GM19438 (cell line): ENCODE measurements at regions not wholly inside any gene's neighbourhood (a gene's known extent, or its start where the extent isn't known, plus 50 kb on each side); places are given as distances from the start of the nearest gene placed in this dataset.

ENCODE experiments used
- ATAC-seq: cut with Tn5 transposase; IDR thresholded peaks from one replicate; pipeline ENCODE4 v1.9.1; 2021; ENCODE audit warnings: low read depth; ENCODE audit not compliant: unreplicated experiment

DNA sequence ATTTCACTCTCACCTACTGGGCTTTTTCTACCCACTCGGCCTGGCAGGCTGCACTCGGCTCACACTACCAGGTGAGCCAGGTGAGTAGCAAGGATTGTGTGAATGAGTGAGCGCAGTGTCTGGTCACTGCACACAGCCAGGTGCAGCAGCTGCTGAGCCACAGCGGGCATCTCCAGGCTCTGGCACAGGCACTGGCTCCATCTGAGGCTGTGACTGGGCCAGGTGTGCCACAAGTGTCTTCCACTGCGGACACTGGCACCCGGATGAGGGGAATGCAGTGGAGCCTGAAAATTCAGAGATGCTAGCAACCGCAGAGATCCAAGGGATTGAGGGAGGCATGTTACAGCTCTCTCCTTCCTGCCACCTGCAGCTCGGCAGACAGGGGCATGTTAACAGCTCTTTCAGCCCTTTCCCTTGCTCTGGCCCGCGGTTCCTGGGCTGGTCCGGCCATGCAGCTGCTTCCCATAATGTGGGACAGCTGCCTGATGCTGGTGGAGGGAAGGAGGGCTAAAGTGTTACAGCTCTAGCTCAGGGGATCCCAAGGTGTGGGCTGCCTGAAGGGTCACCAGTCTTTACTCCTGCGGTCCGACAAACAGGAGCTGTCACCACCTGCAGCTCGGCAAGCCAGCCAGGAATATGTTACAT lies 1038.3 kb downstream of the AMY1C start:
- no peak for ATAC-seq

DNA sequence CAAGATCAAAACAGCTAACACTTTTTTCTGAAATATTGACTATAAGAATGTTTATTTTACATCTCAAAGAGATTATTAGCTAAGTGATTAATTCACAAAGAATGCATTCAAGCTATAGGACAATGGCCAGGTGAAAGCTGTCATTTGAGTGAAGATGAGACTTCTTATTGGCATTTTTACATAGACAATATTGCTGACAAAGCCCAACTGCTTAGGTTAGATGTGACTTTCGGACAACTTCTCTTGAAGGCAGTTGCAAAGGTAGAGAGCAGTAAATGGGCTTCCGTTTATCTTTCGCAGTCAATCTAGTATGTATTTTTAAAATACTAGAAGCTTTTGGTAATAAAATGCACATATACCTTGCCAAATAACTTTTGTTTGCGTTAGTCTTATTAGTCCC lies 1041.3 kb downstream of the AMY1C start:
- no peak for ATAC-seq

DNA sequence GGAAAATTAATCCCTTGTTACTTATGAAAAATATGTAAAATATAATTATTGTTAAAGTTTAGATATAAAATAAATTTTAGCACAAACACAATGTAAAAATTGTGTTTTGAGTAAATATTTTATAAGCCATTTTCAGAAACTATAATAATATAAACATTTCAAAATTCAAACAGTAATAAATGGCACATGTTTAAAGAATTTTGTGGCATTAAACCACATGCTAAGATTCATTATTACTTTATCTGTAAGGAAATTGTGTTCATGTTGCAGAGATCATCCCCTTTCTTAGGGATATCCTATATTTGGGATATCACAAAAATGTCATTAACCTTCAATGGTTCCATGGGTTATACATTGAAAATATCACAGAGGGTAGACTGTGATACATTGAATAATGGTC lies 1044.3 kb downstream of the AMY1C start:
- ATAC-seq = no peak

DNA sequence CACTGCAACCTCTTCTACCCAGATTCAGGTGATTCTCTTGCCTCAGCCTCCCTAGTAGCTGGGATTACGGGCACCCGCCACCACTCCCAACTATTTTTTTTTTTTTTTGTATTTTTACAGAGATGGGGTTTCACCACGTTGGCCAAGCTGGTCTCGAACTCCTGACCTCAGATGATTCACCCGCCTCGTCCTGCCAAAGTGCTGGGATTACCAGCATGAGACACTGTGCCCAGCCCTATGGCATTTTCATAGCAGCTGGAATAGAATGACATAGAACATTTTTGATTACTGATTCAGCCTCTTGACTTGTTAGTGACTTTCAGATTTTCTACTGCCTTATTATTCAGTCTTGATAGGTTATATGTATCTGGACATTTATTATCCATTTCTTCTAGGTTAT lies 1046.2 kb downstream of the AMY1C start:
- no peak for ATAC-seq

DNA sequence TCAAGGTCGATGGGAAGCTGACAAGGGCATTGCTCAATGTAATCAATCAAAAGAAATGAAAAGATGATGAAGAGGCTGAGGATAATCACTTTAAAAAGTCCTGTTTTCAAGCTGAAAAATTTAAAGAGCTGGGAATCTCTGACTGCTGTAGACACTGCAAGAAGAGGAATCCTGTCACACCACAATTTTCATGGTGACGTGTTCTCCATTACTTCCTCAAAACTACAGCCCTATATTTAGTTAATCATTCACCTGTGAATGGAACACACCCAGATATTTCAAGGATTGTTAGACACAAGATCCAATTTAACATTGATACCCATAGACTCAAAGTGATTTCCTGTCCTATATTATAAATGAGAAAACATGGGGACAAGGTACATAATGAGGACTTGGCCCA lies 1048.3 kb downstream of the AMY1C start:
- no peak for ATAC-seq

DNA sequence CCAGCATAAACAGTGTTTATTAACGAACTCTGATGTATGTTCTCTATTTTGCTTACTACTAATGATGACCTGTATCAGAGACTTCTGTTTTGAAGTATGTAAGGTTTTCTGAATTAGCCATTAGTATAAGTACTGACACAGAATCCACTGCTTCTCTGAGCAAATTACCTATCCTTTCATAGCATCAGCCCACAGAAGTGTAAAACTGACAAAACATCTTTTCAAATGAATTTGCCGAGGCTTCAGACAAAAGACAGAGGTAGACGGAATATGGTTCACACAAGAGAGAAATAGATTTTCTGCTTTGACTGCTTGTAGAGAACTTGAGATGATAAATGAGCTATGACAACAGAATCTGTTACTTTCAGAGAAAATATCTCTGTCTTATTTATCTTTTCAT lies 1051.6 kb downstream of the AMY1C start:
- ATAC-seq = no peak

DNA sequence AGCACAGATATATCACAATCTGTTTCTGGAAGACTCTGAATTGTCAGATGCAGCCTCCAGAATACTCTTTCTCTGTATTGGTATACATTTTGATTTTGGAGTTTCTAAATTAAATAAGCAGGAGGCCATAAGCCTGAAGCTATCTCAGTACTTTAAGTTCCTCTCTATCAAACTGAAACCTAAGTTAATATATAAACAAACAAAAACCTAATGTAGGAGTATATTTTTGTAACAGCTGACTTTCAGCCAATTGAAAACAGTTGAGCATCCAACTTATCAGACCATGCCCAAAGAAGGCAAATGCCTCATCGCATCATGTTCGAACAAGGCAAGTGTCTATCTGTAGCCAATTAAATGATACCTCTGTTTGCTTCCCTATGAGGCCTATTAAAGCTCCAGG lies 1054.4 kb downstream of the AMY1C start:
- ATAC-seq = no peak

DNA sequence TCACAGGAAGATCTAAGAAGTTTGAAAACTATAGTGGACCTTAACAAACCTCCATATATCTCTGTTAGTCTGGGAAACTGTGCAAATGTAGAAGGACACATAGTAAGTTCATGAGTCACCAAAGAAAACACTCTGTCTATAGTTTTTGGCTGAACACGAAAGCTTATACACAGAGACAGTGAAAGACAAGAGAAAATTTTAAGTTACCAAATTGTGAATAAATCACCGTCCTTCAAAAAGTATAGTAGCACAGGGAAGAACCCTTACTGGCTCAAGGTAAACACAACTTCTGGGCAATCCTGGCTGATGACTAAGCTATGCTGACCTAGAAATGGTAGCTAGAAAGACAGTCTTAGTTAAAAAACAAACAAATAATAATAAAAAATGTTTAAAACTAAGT lies 1057.9 kb downstream of the AMY1C start:
- ATAC-seq = no peak

DNA sequence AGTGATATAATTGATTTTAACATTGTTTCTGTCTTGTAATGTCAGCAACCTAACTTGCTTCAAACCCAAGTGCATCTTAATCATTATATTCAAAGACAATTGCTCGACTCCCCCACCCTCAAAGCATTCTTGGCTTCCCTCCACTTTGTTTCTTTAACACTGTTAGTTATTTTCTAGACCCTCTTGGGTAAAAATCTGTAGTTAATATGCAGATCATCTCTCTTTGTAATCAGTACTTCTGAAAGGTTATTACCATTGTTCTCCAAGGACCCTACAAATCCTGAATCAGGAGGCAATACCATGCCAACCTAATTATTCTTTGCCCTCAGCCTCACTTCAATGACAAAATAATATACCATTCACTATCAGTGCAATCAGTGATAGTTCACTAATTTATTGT lies 1075.7 kb downstream of the AMY1C start:
- no peak for ATAC-seq

DNA sequence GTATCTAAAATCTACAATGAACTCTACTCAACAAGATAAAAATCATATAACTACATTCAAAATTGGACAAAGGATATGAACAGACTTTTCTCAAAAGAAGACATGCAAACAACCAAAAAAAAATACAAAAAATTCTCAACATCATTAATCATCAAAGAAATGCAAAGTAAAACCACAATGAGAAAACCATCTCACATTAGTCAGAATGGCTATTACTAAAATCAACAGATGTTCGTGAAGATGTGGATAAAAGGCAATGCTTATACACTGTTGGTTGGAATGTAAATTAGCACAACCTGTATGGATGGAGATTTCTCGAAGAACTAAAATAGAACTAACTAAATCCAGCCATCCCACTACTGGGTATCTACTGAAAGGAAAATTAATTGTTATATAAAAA lies 1080.8 kb downstream of the AMY1C start:
- no peak for ATAC-seq

DNA sequence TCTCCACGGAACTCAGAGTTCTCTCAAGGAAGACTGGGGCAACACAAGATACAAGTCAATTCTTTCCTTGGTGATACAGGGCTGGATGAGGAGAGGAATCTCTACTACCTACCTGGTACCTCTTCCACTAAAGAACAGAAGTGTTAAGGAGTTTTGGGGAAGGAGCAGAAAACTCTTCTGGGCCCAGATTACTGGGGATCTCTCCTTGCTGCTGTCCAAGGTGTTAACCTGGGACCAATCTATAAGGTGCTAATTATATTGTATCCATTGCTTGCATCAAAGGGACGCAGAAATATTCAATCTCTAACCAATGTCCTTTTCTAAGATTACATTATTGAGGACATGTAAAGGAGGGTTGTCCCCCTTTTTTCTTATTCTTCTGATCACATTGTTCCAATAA lies 1102.5 kb downstream of the AMY1C start:
- no peak for ATAC-seq

DNA sequence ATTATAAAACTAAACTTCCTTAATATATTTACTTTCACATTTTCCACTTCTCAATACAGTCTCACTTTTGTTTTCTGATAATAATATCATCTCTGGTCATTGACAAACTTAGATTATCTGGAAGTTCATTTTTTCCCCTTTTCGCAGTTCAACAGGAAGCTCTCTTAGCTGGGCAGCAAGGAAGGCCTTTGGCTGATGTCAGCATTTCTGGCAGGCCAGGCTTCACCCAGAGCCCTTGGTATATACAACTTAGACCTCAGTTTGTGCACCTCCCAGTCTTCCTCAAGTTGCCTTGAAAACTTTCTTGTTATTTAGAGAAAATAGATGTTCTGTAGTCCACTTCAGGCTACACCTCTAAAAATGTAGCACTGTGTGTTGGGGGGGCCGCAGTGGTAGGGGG lies 1103.6 kb downstream of the AMY1C start:
- no peak for ATAC-seq

DNA sequence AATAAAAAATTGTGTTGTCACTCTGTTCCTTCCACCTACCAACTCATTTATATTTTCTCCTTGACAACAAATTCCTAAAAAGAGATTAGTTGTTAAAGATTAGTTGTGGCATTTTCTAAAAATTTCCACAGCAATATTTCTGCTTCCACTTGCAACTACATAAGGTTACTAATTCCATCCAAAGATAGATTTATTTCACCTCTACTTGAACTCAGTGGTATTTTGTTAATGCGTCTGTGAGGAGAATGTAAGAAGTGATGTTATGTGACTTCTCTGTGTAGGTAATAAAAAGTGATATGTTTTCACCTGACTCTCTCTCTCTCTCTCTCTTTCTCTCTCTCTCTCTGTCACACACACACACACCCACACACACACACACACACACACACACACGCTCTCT lies 1104.8 kb downstream of the AMY1C start:
- ATAC-seq = no peak

DNA sequence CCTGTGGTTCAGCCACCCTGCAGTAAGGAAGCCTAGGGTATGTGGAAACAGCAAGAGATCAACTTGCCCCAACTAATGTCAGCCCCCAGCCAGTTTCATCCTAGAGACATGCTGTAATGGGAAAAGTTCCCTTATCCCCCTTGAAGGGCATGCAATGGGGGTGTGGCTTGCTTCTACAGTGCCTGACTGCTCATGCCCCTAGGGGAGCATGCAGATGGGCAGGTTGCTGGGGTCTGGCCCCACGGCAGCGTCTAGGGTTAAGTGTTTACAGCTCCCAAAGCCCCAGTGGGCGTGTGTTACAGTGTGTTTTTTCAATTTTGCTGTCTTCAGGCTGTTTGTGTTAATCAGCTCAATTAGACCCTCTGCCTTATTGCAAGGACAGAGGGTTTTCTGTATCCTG lies 1105.9 kb downstream of the AMY1C start:
- no peak for ATAC-seq

DNA sequence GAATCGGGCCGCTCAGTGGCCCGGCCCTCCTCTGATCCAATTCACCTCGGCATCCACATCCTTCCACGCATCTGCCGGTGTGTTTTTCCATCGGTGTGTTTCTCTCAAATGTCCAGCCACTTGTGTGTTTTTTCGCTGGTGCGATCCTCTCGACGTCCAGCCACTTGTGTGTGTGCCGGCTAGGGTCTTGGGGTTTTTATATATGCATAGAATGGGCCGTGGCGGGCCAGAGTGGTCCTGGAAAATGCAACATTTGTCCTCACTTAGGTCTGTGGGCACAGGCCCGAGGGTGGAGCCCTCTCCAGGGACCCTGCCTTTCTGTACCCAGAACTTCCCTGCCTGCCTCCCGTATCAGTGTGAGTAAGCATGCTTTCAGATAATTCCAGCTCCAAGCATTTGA lies 1106.4 kb downstream of the AMY1C start:
- ATAC-seq = no peak

DNA sequence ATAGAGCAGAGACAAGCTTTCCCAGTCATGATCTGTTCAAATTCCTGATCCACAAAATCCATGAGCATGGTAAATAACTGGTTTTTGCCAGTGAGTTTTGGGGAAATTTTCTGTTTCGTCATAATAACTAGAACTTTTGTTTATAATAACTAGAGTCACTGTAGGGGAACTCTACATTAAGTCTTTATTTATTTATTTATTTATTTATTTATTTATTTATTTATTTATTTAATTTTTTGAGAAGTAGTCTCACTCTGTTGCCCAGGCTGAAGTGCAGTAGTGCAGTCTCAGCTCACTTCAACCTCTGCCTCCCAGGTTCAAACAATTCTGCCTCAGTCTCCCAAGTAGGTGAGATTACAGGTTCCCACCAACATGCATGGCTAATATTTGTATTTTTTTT lies 1106.8 kb downstream of the AMY1C start:
- no peak for ATAC-seq

DNA sequence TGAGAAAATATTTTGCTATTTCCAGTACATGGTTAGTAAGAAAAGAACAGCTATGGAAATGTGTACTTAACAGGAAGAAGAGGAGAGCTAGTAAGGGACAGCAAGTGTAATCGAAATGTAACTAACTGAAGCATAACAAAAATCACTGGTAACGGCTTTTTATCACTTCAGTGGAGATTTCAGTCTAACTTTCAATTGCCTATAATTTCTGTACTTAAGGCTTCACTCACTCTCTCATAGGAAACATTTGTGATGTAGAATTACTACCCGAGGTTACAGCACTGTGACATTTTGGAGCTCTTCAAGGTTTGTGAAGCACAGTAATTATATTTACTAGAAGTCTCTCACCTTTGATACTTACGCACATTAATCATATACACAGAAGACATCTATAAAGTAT lies 1119.1 kb downstream of the AMY1C start:
- ATAC-seq = no peak

DNA sequence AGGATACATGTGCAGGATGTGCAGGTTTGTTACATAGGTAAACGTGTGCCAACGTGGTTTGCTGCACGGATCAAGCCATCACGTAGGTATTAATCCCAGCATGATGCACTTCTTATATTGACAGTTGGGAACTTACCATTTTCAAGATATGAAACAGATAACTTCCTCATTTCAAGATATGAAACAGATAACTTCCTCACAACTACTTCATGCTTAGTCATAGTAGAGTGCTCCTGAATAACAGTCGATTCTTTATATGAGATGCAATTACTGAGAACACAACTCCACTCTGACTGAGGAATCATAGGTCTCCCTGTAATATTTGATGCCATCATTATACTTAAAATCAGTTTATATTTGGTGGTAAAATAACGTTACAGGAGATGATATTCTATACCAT lies 1124.3 kb downstream of the AMY1C start:
- ATAC-seq = peak; percentile 67

DNA sequence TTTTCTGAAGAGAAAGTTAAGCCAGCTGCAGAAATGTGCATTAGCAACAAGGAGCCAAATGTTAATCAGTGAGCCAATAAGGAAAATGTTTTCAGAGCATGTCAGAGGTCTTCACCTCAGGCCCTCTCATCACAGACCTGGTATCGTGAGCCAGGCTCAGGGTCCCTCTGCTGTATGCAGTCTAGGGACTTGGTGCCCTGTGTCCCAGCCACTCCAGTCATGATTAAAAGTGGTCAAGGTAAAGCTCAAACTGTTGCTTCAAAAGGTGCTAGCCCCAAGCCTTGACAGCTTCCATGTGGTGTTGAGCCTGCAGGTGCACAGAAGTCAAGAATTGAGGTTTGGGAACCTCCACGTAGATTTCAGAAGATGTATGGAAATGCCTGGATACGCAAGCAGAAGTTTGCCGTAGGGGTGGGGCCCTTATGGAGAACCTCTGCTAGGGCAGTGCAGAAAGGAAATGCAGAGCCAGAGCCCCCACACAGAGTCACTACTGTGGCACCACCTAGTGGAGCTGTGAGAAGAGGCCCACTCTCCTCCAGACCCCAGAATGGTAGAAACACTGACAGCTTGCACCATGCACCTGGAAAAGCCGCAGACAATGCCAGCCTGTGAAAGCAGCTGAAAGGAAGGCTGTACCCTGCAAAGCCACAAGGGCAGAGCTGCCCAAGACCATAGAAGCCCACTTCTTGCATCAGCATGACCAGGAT lies 1128.7 kb downstream of the AMY1C start:
- ATAC-seq = no peak

DNA sequence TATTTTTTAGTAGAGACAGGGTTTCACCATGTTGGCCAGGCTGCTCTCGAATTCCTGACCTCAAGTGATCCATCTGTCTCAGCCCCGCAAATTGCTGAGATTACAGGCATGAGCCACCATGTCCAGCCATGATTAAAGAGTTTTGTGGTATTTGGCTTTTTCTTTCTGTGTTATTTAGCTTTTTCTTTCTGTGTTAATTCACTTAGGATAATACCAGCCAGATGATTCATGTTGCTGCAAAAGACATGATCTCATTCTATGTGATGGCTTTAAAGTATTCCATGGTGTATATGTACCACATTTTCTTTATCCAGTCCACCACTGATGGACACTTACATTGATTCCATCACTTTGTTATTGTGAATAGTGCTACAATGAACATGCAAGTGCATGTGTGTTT lies 1135.2 kb downstream of the AMY1C start:
- ATAC-seq = no peak

DNA sequence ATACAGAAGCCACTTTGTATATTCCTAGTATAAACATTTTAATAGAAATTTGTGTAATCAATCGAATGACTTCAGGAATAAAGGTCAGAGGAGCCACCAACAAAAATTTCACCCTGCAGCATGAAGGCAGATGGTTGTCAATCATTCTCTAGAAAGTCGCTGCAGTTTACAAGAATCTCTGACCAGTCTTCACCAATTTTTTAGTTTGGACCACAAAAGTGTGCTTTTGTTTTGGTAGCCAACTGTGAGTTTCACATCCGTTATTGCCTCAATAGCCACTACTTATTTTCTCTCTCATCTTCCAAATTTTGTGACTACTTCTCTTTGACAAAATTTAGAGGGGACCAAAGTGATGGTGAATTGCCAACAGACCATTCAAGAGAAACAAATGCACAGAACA lies 1155.6 kb downstream of the AMY1C start:
- ATAC-seq = no peak

DNA sequence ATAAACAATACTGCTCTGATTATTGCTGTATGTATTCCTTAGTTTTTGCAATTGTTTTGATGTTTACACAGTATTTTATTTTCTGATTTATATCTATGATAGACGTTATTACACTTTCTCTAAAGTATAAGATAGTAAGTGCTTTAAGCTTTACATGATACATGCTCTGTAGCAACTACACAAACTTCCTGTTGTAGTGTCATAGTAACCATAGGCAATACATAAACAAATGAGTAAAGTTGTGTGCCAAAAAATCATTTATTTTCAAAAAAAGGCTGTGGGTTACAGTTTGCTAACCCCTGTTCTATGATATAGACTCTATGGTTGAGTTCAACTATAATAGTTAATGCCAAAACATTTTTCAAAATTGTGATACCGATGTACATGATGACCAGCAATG lies 1156.4 kb downstream of the AMY1C start:
- no peak for ATAC-seq

DNA sequence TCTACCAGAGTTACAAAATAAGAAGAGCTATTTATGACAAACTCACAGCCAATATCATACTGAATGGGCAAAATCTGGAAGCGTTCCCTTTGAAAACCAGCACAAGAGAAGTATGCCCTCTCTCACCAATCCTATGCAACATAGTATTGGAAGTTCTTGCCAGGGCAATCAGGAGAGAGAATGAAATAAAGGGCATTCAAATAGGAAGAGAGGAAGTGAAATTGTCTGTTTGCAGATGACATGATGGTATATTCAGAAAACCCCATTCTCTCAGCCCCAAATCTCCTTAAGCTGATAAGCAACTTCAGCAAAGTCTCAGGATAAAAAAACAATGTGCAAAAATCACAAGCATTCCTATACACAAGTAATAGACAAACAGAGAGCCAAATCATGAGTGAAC lies 1169.5 kb downstream of the AMY1C start:
- ATAC-seq = no peak
